ENCODE measurements at regions not wholly inside any gene's neighbourhood (a gene's known extent, or its start where the extent isn't known, plus 50 kb on each side); places are given as distances from the start of the nearest gene placed in this dataset.

GRCh38 chr6:14647357-14647756 is 529.8 kb downstream of the CD83 start:
- TF ChIP-seq CTCF (IDR thresholded peaks at IDR 0.05): no peak
- TF ChIP-seq POLR2AphosphoS5 (IDR thresholded peaks at IDR 0.05; ENCODE audit: insufficient read depth in 1 of 2, low read depth in 1 of 2): no peak
- no peak for TF ChIP-seq POLR2A (IDR thresholded peaks at IDR 0.05)
